ENCODE measurements at regions not wholly inside any gene's neighbourhood (a gene's known extent, or its start where the extent isn't known, plus 50 kb on each side); places are given as distances from the start of the nearest gene placed in this dataset.

DNA sequence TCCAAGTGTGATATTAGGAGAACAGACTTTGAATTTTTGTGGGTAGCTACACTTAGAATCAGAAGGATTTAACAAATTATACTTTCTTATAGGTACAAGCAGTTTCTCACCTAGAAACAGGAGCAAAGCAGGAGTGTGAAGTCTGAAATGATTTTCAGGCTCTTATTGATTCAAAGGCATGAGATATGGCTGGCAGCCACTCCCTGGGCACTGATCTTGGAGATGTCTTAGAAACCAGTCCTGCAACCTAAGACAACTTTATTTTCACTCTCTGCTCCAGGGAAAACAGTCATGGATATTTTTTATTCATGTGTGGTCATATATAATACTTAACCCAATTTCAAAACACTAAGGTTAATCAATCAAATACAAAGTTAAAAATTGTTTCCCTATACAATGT lies 254.9 kb upstream of the TMEM132C start:
- Mint-ChIP-seq H3K4me3 (no peak overlapping the region), H3K27ac (no peak overlapping the region), H3K9me3 (no peaks in the 10 kb centered on the region), H3K4me1 (ENCODE audit: low read depth) (no peaks in the 10 kb centered on the region), H3K36me3 (ENCODE audit: low read depth) (no peaks in the 10 kb centered on the region), H3K27me3 (no peaks in the 10 kb centered on the region)
- intact Hi-C loops (cut with micrococcal nuclease) = no loop called here
- DNase-seq (no peak), ATAC-seq (no peak)
- TF ChIP-seq CTCF (IDR thresholded peaks at IDR 0.05) = no peak
- POLR2A ChIA-PET = no interaction called here
- CTCF ChIA-PET = no interaction called here

- Mint-ChIP-seq H3K9me3 (no peaks in the 10 kb centered on the region), H3K4me1 (ENCODE audit: low read depth) (no peaks in the 10 kb centered on the region), H3K36me3 (ENCODE audit: low read depth) (no peaks in the 10 kb centered on the region), H3K4me3 (no peak overlapping the region), H3K27ac (no peak overlapping the region), H3K27me3 (no peaks in the 10 kb centered on the region)
- DNase-seq = no peak
- POLR2A ChIA-PET = no interaction called here
- intact Hi-C loops (cut with micrococcal nuclease) = no loop called here
- no peak for ATAC-seq
- CTCF ChIA-PET = no interaction called here
- no peak for TF ChIP-seq CTCF (IDR thresholded peaks at IDR 0.05)
These were observed 251.7 kb upstream of the TMEM132C start for GRCh38 chr12:128015276-128015675.

GRCh38 chr12:128018067-128018466 lies 248.9 kb upstream of the TMEM132C start:
- Mint-ChIP-seq H3K9me3 (no peaks in the 10 kb centered on the region), H3K27me3 (no peaks in the 10 kb centered on the region), H3K36me3 (ENCODE audit: low read depth) (no peaks in the 10 kb centered on the region), H3K4me1 (ENCODE audit: low read depth) (no peaks in the 10 kb centered on the region), H3K4me3 (no peak overlapping the region), H3K27ac (no peak overlapping the region)
- no peak for ATAC-seq
- ChIA-PET POLR2A (no interaction called here), CTCF (no interaction called here)
- intact Hi-C loops (cut with micrococcal nuclease) = no loop called here
- no peak for TF ChIP-seq CTCF (IDR thresholded peaks at IDR 0.05)
- DNase-seq = no peak

GRCh38 chr12:128019996-128020544 lies 246.9 kb upstream of the TMEM132C start:
- intact Hi-C loops (cut with micrococcal nuclease) = no loop called here
- Mint-ChIP-seq H3K27me3 (no peaks in the 10 kb centered on the region), H3K27ac (no peak overlapping the region), H3K4me1 (ENCODE audit: low read depth) (no peaks in the 10 kb centered on the region), H3K4me3 (no peak overlapping the region), H3K36me3 (ENCODE audit: low read depth) (no peaks in the 10 kb centered on the region), H3K9me3 (no peaks in the 10 kb centered on the region)
- TF ChIP-seq CTCF (IDR thresholded peaks at IDR 0.05) = no peak
- ChIA-PET POLR2A (no interaction called here), CTCF (no interaction called here)
- no peak for ATAC-seq
- DNase-seq = no peak

- no peak overlapping the region for H3K4me3 Mint-ChIP-seq
- H3K4me1 Mint-ChIP-seq (ENCODE audit: low read depth) = no peaks in the 10 kb centered on the region
- ATAC-seq (no peak), DNase-seq (no peak)
- ChIA-PET POLR2A (no interaction called here), CTCF (no interaction called here)
- intact Hi-C loops (cut with micrococcal nuclease) = no loop called here
- no peak overlapping the region for H3K27ac Mint-ChIP-seq
- no peak for TF ChIP-seq CTCF (IDR thresholded peaks at IDR 0.05)
- no peaks in the 10 kb centered on the region for H3K27me3 Mint-ChIP-seq
- H3K9me3 Mint-ChIP-seq = no peaks in the 10 kb centered on the region
- H3K36me3 Mint-ChIP-seq (ENCODE audit: low read depth) = no peaks in the 10 kb centered on the region
These were observed 245.4 kb upstream of the TMEM132C start for GRCh38 chr12:128021561-128021960.
